ENCODE measurements at regions not wholly inside any gene's neighbourhood (a gene's known extent, or its start where the extent isn't known, plus 50 kb on each side); places are given as distances from the start of the nearest gene placed in this dataset.

GRCh38 chr14:44010595-44010994 is 496.5 kb downstream of the FSCB start:
- H3K4me2 ChIP-seq (ENCODE audit: insufficient read depth, low read length), result no peak overlapping the region
- CTCF ChIA-PET, result no interaction called here
- H3K27me3 ChIP-seq (ENCODE audit: control insufficient read depth in 2 of 2, insufficient read depth in 2 of 2, low read length in 2 of 2), result no peaks in the 10 kb centered on the region
- dilution Hi-C loops (cut with MboI; ENCODE audit: extremely low pct_ligation_motif_present, low sequenced_read_pairs), result no loop called here
- FAIRE-seq (no peak), DNase-seq (ENCODE audit: low read depth, low spot score) (no peak)
- no peaks in the 10 kb centered on the region for H3K79me2 ChIP-seq (ENCODE audit: control insufficient read depth, insufficient read depth, low read length)
- POLR2A ChIA-PET, result no interaction called here
- H3K9me1 ChIP-seq (replicated peaks; ENCODE audit: control insufficient read depth, extremely low read depth, insufficient read depth, low read length), result no peaks in the 10 kb centered on the region
- no peak overlapping the region for H3K9ac ChIP-seq (replicated peaks; ENCODE audit: extremely low read depth, insufficient read depth, low read length)
- H3K4me3 ChIP-seq (replicated peaks in 1 of 3; ENCODE audit: insufficient read depth in 1 of 3, low read depth in 1 of 3, low read length in 3 of 3), result no peak overlapping the region
- H3K36me3 ChIP-seq (ENCODE audit: control insufficient read depth in 2 of 2, extremely low read depth in 1 of 2, insufficient read depth in 2 of 2, low read length in 2 of 2), result no peaks in the 10 kb centered on the region
- intact Hi-C loops (cut with micrococcal nuclease), result no loop called here
- no peaks in the 10 kb centered on the region for H3K4me1 ChIP-seq (ENCODE audit: control insufficient read depth, extremely low read depth, insufficient read depth, low read length)
- TF ChIP-seq GATA2 (IDR thresholded peaks at IDR 0.05; ENCODE audit: insufficient read depth, insufficient read length, low read depth, low read length) (no peak), CTCF (IDR thresholded peaks at IDR 0.05; ENCODE audit: extremely low read depth in 1 of 2, insufficient read depth in 1 of 2, low read depth in 1 of 2, low read length in 2 of 2) (no peak), MYC (IDR thresholded peaks at IDR 0.05; ENCODE audit: low read depth, low read length) (no peak), POLR2A (IDR thresholded peaks at IDR 0.05; ENCODE audit: low read depth, low read length) (no peak), JUN (IDR thresholded peaks at IDR 0.05; ENCODE audit: borderline replicate concordance, insufficient read depth, insufficient read length, low read depth) (no peak), FOS (IDR thresholded peaks at IDR 0.05; ENCODE audit: borderline replicate concordance, insufficient read depth, low read length) (no peak), MAX (IDR thresholded peaks at IDR 0.05; ENCODE audit: insufficient read depth, insufficient read length) (no peak), EZH2 (IDR thresholded peaks at IDR 0.05; ENCODE audit: borderline replicate concordance, low read depth, low read length, severe bottlenecking) (no peak), POLR2AphosphoS5 (IDR thresholded peaks at IDR 0.05; ENCODE audit: insufficient read depth, low read depth, low read length) (no peak)
- no peak overlapping the region for H3K27ac ChIP-seq (ENCODE audit: insufficient read depth, low read depth, low read length)
- no peaks in the 10 kb centered on the region for H3K9me3 ChIP-seq (replicated peaks; ENCODE audit: control insufficient read depth, insufficient read depth, low read length)
- BruUV-seq (replicated peaks), result no TSS peak
- no peak overlapping the region for H2AFZ ChIP-seq (ENCODE audit: low read depth, low read length)
- no peaks in the 10 kb centered on the region for H4K20me1 ChIP-seq (replicated peaks; ENCODE audit: control insufficient read depth, extremely low read depth, insufficient read depth, low read length)

Measured in endothelial cell of umbilical vein (primary cell).